NCI-H2171 treated with DMSO at 0.1 percent for 48 hours (cell line): ENCODE measurements at regions not wholly inside any gene's neighbourhood (a gene's known extent, or its start where the extent isn't known, plus 50 kb on each side); places are given as distances from the start of the nearest gene placed in this dataset.
"Not testable (repeated sequence)": the region's sequence is repeated elsewhere in the genome, so short reads cannot be mapped to it uniquely, and the experiment has no call there.

Source experiments
- DNase-seq: peaks from one replicate; lab custom pipeline; 2025; lab: John Stamatoyannopoulos, UW

GRCh38 chr1:224061436-224061835 lies 52.5 kb upstream of the FBXO28 start:
- DNase-seq = no peak

GRCh38 chr1:224059897-224060427 lies 53.9 kb upstream of the FBXO28 start:
- no peak for DNase-seq

DNA sequence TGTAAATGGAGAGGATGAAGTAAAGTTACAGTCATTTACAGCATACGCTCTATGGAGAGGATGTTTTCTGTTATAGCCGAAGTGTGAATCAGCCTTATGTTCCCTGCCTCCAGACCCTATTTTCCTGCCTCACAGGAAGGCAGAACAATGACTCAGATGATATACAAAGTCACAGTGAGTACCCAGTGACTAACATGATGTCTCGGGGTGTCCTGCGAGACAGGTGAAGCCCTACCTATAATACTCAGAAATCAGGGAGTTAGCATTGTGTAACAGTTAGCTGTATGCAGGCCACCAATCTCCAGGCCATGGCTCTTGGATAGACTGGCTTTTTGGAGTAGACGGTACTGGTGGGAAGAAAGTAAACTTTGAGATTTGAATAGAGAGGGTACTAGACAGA lies 55.6 kb upstream of the FBXO28 start:
- no peak for DNase-seq

DNA sequence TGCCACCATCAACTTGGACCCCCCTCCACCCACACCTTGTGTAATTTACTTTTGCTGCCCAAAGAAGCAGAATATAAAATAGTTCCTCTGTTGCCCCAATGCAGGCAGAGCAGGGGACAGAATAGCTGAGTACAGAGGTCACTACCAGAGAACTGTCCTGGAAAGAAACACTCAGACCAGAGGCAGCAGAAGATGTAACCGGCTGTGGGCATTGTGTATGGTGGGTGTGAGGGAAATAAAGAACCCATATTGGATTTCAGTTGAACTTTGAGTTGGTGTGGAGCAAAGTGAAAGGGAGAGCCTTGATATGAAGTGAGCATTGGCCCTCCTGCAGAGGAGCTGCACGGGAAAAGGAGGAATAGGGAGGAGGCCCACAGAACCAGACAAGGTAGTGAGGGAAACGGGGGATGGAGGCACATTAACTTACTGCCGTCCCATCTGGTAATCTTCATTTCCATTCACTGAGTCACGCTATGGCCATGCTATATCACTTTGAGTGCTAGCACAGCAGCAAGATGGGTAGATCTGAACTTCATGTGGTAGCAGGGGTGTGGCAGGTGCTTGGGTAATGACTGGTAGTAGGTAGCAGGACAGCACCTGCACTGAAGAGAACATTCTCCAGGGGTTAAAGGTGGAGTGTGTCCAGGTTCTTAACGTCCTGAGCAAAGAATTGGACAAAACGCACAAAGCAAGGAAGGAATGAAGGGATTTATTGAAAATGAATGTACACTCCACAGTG lies 56.3 kb upstream of the FBXO28 start:
- DNase-seq = no peak

DNA sequence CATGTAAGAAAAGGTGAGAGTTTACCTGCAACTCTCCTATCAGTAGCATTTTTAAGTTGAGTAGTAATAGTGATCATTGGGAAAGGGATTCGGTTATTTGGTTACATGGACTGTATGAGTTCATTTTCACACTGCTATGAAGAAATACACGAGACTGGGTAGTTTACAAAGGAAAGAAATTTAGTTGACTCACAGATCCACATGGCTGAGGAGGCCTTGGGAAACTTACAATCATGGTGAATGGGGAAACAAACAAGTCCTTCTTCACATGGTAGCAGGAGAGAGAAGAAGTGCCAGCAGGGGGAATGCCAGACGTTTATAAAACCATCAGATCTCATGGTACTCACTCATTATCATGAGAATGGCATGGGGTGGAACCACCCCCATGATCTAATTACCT lies 59.3 kb upstream of the FBXO28 start:
- DNase-seq = no peak

- DNase-seq = no peak
Observed at GRCh38 chr1:224054012-224054411, 59.9 kb upstream of the FBXO28 start.

DNA sequence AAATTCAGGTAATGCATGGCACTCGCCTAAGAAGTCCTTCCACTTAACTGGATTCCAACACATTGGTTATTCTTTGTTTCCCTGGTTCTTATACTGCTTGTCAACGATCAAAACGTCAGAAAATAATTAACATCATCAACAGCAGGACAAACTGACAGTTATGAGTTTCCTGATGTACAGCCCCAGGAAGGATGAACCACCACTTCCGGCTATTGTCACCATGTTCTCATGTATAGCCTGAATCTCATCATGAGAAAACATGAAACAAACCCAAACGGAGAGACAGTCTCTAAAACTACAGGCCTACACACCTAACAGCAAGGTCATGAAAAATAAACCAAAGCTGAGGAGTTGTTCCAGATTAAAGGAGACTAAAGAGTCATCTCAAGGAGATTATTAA lies 60.5 kb upstream of the FBXO28 start:
- DNase-seq = no peak

GRCh38 chr1:224052772-224053171 lies 61.1 kb upstream of the FBXO28 start:
- DNase-seq = no peak

DNA sequence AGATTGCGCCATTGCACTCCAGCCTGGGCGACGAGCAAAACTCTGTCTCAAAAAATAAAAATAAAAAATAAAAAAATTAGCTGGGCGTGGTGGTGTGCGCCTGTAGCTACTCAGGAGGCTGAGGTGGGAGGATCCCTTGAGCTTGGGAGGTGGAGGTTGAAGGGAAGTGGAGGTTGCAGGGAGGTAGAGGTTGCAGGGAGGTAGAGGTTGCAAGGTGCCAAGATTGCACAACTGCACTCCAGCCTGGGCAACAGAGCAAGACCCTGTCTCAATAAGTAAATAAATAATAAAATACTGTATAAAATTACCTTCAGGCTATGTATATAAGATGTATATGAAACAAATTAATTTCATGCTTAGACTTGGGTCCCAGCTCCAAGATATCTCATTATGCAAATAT lies 62.1 kb upstream of the FBXO28 start:
- not testable (repeated sequence) for DNase-seq

DNA sequence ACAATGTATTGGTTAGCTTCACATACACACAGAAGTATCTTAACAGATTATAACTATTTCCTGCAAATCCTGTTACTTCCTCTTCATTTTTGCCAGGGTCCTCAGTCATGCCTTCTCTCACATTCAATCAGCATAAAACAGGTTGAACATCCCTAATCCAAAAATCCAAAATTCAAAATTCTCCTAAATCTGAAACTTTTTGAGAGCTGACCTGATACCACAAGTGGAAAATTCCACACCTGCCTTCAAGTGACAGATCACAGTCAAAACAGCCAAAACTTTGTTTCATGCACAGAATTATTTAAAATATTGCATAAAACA lies 62.9 kb upstream of the FBXO28 start:
- no peak for DNase-seq

GRCh38 chr1:224047538-224047937 lies 66.4 kb upstream of the FBXO28 start:
- DNase-seq = no peak

- no peak for DNase-seq
Observed at GRCh38 chr1:224045556-224045955, 68.4 kb upstream of the FBXO28 start.

- DNase-seq = no peak
Observed at GRCh38 chr1:224044420-224044819, 69.5 kb upstream of the FBXO28 start.

DNA sequence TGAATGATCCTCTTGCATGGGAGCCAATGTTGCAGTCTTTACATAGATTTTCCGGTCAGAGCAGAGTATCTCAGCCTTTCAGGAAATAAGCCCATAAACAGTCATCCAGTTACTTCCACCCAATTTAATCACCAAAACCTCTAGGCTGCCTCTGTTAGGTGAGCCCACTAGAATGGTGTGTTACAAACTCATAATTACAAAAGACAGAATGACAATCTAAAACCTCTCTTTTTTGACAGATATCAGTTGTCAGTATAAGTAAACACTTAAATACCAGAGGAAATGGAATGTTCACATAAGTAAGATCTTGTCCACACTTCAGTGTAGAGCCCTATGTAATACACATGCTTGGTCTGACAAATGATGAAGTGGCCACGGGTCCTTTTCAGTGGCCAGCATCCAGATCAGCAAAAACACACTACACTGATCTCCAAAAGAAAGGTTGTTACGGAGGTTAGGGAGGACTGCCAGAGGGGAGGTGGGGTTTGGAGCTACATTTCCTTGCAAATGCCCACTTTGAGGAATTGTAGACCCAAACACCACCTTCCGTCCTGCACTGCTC lies 71.3 kb upstream of the FBXO28 start:
- DNase-seq = no peak

- DNase-seq = no peak
Observed at GRCh38 chr1:224041032-224041431, 72.9 kb upstream of the FBXO28 start.

GRCh38 chr1:224040423-224040822 lies 73.5 kb upstream of the FBXO28 start:
- not testable (repeated sequence) for DNase-seq

GRCh38 chr1:224040006-224040405 lies 73.9 kb upstream of the FBXO28 start:
- DNase-seq = not testable (repeated sequence)

- DNase-seq = not testable (repeated sequence)
Observed at GRCh38 chr1:224038832-224039231, 75.1 kb upstream of the FBXO28 start.

DNA sequence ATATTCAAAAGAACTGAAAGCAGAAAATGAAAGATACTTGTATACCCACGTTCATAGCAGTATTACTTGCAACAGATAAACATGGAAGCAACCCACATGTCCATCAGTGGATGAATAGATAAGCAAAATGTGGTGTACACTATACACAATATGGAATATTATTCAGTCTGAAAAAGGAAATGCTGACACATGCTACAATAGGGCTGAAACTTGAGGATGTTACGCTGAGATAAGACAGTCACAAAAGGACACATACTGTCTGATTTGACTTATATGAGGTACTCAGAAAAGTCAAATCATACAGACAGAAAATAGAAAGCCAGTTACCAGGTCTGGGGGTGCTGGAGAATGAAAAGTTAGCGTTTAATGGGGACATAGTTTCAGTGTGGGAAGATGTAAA lies 76.5 kb upstream of the FBXO28 start:
- not testable (repeated sequence) for DNase-seq

- not testable (repeated sequence) for DNase-seq
Observed at GRCh38 chr1:224032608-224033276, 81.2 kb upstream of the FBXO28 start.

DNA sequence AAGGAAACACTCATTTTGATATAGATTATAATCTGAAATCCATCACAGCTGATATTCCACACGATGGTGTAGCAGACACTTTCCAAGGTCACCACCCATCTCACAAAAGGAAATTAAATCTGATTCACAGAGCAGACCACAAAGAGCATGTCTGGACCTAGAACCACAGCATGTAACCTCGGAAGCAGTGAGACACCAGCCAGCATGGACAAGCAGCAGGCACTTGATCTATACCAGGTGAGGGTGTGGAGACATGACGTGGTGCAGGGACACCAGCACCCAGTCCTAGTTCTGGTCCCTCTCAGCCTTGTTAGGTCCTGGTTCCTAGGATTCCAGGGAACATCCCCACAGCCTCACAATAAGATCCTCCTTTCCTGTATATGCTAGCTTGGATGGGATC lies 81.9 kb upstream of the FBXO28 start:
- not testable (repeated sequence) for DNase-seq

GRCh38 chr1:224030257-224030656 lies 83.7 kb upstream of the FBXO28 start:
- DNase-seq = not testable (repeated sequence)
